ENCODE measurements at regions not wholly inside any gene's neighbourhood (a gene's known extent, or its start where the extent isn't known, plus 50 kb on each side); places are given as distances from the start of the nearest gene placed in this dataset.

DNA sequence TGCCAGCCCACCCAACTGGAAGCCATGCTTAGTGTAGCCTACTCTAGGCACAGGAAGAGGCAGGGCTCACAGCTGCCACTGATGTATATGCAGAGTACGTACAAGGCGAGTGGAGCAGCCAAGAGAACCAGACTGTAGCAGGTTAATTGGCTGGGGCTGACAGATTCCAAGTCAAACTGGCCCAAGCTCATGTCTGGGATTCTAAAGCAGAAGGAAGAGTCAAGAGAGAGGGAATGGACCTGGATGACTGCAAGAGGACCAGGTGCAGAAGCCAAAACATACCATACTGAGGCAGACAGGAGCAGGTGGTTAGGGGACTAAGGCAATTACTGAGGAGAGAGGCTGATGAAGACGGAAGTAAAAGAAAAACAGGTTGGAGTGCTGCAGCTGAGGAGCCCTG lies 51.3 kb upstream of the LRRN2 start:
- Histone ChIP-seq H3K4me2 (ENCODE audit: low read length) (no peak overlapping the region), H3K27me3 (ENCODE audit: control insufficient read depth, insufficient read depth, low read length) (peaks cover 60% of the 10 kb centered on the region), H3K36me3 (ENCODE audit: insufficient read depth, low read length) (no peaks in the 10 kb centered on the region), H3K4me1 (ENCODE audit: control insufficient read depth, insufficient read depth, low read length) (no peaks in the 10 kb centered on the region), H3K9me3 (replicated peaks; ENCODE audit: low read length) (no peaks in the 10 kb centered on the region), H3K4me3 (ENCODE audit: low read length) (no peak overlapping the region), H3K9ac (ENCODE audit: low read depth, low read length) (no peak overlapping the region)

DNA sequence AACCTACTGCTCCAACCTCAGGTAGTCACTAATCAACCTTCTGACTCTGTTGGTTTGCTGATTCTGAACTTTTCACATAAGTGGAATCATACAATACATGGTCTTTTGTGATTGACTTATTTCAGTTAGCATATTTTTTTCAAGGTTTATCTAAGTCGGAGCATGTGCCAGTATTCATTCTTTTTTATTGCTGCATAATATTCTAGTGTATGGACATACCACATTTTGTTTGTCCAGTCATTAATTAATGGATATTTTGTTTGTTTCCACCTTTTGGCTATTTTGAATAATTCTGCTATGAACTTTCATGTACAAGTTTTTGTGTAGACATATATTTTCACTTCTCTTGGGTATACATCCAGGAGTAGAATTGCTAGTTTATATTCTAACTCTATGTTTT lies 53.0 kb upstream of the LRRN2 start:
- H3K9ac ChIP-seq (ENCODE audit: low read depth, low read length): no peak overlapping the region
- no peak overlapping the region for H3K4me2 ChIP-seq (ENCODE audit: low read length)
- no peak overlapping the region for H3K4me3 ChIP-seq (ENCODE audit: low read length)
- no peaks in the 10 kb centered on the region for H3K36me3 ChIP-seq (ENCODE audit: insufficient read depth, low read length)
- no peaks in the 10 kb centered on the region for H3K4me1 ChIP-seq (ENCODE audit: control insufficient read depth, insufficient read depth, low read length)
- H3K27me3 ChIP-seq (ENCODE audit: control insufficient read depth, insufficient read depth, low read length): peaks cover 61% of the 10 kb centered on the region
- H3K9me3 ChIP-seq (replicated peaks; ENCODE audit: low read length): no peaks in the 10 kb centered on the region

DNA sequence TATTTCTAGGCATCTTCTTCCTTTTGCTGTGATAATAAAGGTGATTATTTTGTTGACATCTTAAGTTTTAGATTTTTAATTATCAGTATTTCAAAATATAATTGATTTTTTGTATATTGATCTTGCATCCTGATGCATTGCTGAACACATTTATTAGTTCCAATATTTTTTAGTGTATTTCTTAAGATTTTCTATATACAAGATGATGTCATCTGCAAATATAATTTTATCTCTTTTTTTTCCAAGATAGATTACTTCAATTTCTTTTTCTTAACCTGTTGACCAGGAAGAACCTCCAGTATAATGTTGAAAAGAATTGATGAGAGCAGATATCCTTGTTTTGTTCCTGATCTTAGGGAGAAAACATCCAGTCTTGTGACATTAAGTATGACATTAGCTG lies 54.8 kb upstream of the LRRN2 start:
- no peak overlapping the region for H3K4me2 ChIP-seq (ENCODE audit: low read length)
- no peaks in the 10 kb centered on the region for H3K36me3 ChIP-seq (ENCODE audit: insufficient read depth, low read length)
- H3K9me3 ChIP-seq (replicated peaks; ENCODE audit: low read length): no peaks in the 10 kb centered on the region
- no peaks in the 10 kb centered on the region for H3K4me1 ChIP-seq (ENCODE audit: control insufficient read depth, insufficient read depth, low read length)
- no peak overlapping the region for H3K9ac ChIP-seq (ENCODE audit: low read depth, low read length)
- peaks cover 56% of the 10 kb centered on the region for H3K27me3 ChIP-seq (ENCODE audit: control insufficient read depth, insufficient read depth, low read length)
- H3K4me3 ChIP-seq (ENCODE audit: low read length): no peak overlapping the region

DNA sequence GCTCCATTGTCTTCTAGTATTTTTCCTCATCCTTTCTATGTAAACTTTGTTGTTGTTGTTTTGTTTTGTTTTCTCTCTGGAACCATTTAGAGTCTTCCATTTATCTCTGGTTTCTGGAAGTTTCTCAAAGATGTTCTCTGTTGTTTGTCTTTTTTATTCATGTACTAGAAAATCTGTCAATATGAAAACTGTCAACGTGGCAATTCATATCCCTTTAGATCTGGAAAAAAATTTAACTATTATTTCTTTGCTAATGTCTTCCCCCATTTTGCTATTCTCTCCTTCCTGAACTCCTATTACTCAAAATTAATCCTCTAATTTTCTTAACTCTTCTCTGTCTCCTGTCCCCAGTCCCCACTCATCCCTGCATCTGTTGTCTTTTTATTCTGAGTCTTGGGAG lies 55.9 kb upstream of the LRRN2 start:
- no peaks in the 10 kb centered on the region for H3K4me1 ChIP-seq (ENCODE audit: control insufficient read depth, insufficient read depth, low read length)
- H3K9me3 ChIP-seq (replicated peaks; ENCODE audit: low read length): no peaks in the 10 kb centered on the region
- H3K9ac ChIP-seq (ENCODE audit: low read depth, low read length): no peak overlapping the region
- peaks cover 49% of the 10 kb centered on the region for H3K27me3 ChIP-seq (ENCODE audit: control insufficient read depth, insufficient read depth, low read length)
- H3K4me3 ChIP-seq (ENCODE audit: low read length): no peak overlapping the region
- H3K4me2 ChIP-seq (ENCODE audit: low read length): no peak overlapping the region
- H3K36me3 ChIP-seq (ENCODE audit: insufficient read depth, low read length): no peaks in the 10 kb centered on the region

DNA sequence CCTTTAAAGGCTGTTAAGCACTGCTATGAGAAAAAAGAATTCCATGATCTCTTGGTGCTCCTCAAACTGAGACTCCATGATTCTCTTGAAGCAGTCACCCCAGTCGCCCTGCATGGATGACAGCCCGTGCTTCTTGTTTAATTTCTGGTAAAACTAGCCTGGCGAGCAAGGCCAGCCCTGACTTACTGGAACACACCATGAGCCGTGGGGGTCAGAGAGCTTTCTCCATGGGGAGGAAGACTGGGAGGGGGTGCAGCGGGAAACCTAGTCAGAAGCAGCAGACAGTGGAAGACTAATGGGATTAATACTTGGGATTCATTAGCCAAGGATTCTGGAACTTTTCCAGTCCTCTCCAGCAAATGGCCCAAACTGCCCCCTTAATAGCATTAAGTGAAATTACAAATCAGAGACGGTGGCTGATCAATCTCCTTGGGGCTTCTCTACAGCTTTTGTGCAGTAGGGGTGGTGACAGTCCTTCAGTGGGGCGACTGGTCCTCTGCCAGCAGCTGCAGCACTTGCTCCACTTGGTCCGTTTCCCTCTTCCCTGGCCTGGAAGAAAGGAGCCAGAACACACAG lies 57.2 kb upstream of the LRRN2 start:
- H3K4me1 ChIP-seq (ENCODE audit: control insufficient read depth, insufficient read depth, low read length): no peaks in the 10 kb centered on the region
- no peak overlapping the region for H3K4me3 ChIP-seq (ENCODE audit: low read length)
- H3K27me3 ChIP-seq (ENCODE audit: control insufficient read depth, insufficient read depth, low read length): peaks cover 47% of the 10 kb centered on the region
- H3K9me3 ChIP-seq (replicated peaks; ENCODE audit: low read length): no peaks in the 10 kb centered on the region
- H3K36me3 ChIP-seq (ENCODE audit: insufficient read depth, low read length): no peaks in the 10 kb centered on the region
- H3K9ac ChIP-seq (ENCODE audit: low read depth, low read length): no peak overlapping the region
- no peak overlapping the region for H3K4me2 ChIP-seq (ENCODE audit: low read length)

DNA sequence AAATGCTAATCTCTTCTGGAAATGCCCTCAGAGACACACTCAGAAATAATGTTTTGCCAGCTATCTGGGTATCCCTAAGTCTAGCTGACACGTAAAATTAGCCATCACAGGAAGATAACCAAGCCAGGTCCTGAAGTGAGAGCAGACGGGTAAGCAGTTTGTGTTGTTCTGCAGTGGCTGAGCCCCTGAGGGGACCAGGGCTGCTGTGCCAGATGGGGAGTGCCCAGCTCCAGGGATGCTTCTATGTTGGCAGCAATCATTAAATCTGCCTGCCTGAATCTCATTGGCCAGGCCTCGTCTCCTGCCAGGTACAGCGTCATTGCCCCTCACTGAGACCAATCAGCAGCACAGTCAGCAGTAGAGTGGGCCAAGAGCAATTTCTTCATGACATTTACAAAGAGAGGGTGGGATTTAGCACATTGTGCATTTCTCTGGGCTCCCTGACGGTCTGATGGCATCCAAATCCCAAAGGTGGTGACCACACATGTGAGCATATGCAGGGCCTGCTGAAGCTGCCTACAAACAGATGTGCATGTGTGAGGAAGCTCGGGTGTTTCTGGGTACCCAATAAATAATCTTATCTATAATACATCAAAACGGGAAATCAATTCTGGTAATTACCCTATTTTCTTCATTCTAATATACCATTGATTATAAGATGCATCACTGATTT lies 58.7 kb upstream of the LRRN2 start:
- Histone ChIP-seq H3K27me3 (ENCODE audit: control insufficient read depth, insufficient read depth, low read length) (peaks cover 62% of the 10 kb centered on the region), H3K4me1 (ENCODE audit: control insufficient read depth, insufficient read depth, low read length) (no peaks in the 10 kb centered on the region), H3K9me3 (replicated peaks; ENCODE audit: low read length) (no peaks in the 10 kb centered on the region), H3K4me3 (ENCODE audit: low read length) (no peak overlapping the region), H3K4me2 (ENCODE audit: low read length) (no peak overlapping the region), H3K9ac (ENCODE audit: low read depth, low read length) (no peak overlapping the region), H3K36me3 (ENCODE audit: insufficient read depth, low read length) (no peaks in the 10 kb centered on the region)

DNA sequence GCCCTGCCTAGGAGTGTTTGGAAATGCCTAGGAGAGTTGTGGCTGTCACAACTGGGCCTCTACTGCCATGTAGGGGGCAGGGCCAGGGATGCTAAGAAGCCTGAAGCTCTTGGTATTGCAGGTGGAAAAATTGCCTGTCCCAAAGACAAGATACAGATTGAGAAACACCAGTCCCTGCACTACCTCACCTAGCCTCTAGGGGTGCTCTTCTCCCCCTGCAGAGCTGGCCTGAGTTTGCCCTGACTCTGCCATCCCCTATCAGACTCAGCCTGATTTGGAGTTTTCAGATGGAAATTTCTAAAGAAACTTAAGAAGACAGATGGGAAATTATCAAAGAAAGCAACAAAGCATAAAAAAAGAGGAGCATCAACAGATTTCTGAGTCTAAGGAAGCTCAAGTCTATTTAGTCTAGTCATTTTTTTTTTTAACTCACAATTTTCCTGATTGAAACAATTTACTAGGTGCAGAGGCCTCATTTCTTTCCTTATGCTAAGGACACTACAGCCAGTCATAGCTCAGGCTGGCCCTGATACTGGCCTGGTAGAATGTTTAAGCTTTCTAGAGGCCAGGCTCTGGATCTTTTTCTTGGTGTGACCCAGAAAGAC lies 61.4 kb upstream of the LRRN2 start:
- no peak overlapping the region for H3K9ac ChIP-seq (ENCODE audit: low read depth, low read length)
- H3K36me3 ChIP-seq (ENCODE audit: insufficient read depth, low read length): no peaks in the 10 kb centered on the region
- H3K4me1 ChIP-seq (ENCODE audit: control insufficient read depth, insufficient read depth, low read length): no peaks in the 10 kb centered on the region
- H3K4me2 ChIP-seq (ENCODE audit: low read length): no peak overlapping the region
- no peak overlapping the region for H3K4me3 ChIP-seq (ENCODE audit: low read length)
- H3K9me3 ChIP-seq (replicated peaks; ENCODE audit: low read length): no peaks in the 10 kb centered on the region
- H3K27me3 ChIP-seq (ENCODE audit: control insufficient read depth, insufficient read depth, low read length): peaks cover 60% of the 10 kb centered on the region

DNA sequence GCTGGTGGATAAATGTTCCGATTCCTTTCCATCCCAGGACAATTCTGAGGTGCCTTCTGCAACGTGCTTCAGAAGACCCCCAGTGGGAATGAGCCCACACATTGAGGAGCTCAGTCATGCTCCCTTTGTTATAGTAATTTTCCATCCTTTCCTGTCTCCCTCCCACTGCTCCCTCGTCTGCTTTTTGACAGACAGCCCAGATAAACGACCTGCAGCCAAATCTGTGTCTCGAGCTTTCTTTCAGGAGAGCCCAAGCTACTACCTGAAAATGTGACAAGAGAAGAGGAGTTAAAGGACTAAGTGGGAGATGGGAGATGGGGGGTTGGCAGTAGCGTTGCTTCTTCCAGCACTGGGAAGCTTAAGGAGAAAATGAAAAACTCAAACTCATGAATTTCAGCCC lies 65.9 kb upstream of the LRRN2 start:
- H3K9ac ChIP-seq (ENCODE audit: low read depth, low read length): no peak overlapping the region

DNA sequence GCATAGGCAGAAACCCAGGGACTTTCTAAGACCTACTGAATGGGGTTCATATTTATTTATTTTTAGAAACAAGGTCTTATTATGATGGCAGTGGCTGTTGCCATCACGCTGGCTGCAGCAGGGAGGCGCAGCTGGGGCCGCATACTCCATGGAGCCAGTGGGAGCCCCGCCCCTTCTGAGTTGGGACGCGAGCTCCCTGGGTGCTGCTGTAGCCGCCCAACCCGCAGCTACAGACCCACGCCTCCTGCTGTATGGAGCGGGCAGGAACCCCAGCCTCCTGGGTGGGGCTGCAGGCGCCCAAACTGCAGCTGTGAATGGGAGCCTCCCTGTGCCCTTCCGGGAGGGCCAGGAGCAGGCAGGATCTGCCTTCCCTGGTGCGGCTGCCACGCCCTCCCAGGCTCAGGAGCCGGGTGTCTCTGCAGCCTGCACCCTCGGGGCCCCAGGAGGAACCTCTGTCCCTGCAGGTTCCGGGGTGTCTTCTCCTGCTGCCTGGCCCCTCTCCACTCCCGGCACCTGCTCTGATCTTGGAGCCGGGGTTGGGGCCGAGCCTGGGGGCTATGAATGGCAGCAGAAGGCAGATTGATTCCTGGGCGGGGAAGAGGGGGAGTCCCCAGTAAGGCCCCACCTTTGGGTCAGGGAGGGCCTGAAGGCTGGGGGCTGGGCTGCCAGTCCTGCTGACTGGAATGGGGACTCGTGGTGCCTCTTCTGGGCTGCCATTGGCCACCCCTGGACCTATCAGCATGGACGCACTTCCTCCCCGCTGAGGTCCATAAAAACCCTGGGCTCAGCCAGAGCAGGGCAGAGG lies 66.5 kb upstream of the LRRN2 start:
- Histone ChIP-seq H3K9me3 (replicated peaks; ENCODE audit: low read length) (no peaks in the 10 kb centered on the region), H3K4me3 (ENCODE audit: low read length) (no peak overlapping the region), H3K4me2 (ENCODE audit: low read length) (no peak overlapping the region), H3K4me1 (ENCODE audit: control insufficient read depth, insufficient read depth, low read length) (no peaks in the 10 kb centered on the region), H3K36me3 (ENCODE audit: insufficient read depth, low read length) (no peaks in the 10 kb centered on the region), H3K9ac (ENCODE audit: low read depth, low read length) (no peak overlapping the region), H3K27me3 (ENCODE audit: control insufficient read depth, insufficient read depth, low read length) (peaks cover 59% of the 10 kb centered on the region)

More for the DNA sequence above, 65.9 kb upstream of the LRRN2 start:
- no peaks in the 10 kb centered on the region for H3K4me1 ChIP-seq (ENCODE audit: control insufficient read depth, insufficient read depth, low read length)
- no peak overlapping the region for H3K4me2 ChIP-seq (ENCODE audit: low read length)
- no peaks in the 10 kb centered on the region for H3K9me3 ChIP-seq (replicated peaks; ENCODE audit: low read length)
- H3K4me3 ChIP-seq (ENCODE audit: low read length): no peak overlapping the region
- no peaks in the 10 kb centered on the region for H3K36me3 ChIP-seq (ENCODE audit: insufficient read depth, low read length)
- peaks cover 58% of the 10 kb centered on the region for H3K27me3 ChIP-seq (ENCODE audit: control insufficient read depth, insufficient read depth, low read length)

DNA sequence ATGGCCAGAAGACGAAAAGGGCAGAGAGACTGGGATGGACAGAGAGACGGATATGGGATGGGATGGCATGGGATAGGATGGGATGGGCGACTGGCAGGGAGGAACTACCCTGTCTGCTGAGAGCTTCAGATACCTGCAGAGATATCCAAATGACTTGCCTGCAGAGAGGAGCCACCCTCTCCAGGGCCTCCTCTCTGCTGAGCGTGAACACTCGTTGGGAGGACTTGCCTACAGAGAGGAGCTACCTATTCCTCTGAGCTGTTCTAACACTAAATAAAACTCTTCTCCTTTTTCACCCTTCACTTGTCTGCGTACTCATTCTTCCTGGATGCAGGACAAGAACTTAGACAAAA lies 67.1 kb upstream of the LRRN2 start:
- H3K4me3 ChIP-seq (ENCODE audit: low read length): no peak overlapping the region
- H3K9ac ChIP-seq (ENCODE audit: low read depth, low read length): no peak overlapping the region
- no peaks in the 10 kb centered on the region for H3K36me3 ChIP-seq (ENCODE audit: insufficient read depth, low read length)
- peaks cover 56% of the 10 kb centered on the region for H3K27me3 ChIP-seq (ENCODE audit: control insufficient read depth, insufficient read depth, low read length)
- H3K9me3 ChIP-seq (replicated peaks; ENCODE audit: low read length): no peaks in the 10 kb centered on the region
- no peak overlapping the region for H3K4me2 ChIP-seq (ENCODE audit: low read length)
- no peaks in the 10 kb centered on the region for H3K4me1 ChIP-seq (ENCODE audit: control insufficient read depth, insufficient read depth, low read length)

DNA sequence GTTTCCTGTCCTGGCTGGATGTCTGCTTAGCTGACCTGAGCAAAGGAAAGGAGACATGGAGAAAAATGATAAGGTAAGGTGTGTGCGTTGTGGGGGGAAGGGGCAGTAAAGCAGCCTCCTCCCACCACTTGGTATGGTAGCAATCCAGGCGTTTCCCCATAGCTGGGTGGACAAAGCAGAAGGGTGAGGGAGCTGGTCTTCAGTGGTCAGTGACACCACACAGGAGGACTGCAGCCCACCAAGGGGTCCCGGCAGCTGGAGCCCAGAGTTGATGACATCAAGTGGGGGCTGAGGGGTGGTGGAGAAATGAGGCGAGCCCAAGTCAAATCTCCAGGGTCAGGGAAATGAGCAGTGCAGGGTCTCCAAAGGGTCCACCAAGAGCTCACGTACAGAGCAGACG lies 69.3 kb upstream of the LRRN2 start:
- Histone ChIP-seq H3K9me3 (replicated peaks; ENCODE audit: low read length) (no peaks in the 10 kb centered on the region), H3K36me3 (ENCODE audit: insufficient read depth, low read length) (no peaks in the 10 kb centered on the region), H3K4me3 (ENCODE audit: low read length) (no peak overlapping the region), H3K4me1 (ENCODE audit: control insufficient read depth, insufficient read depth, low read length) (no peaks in the 10 kb centered on the region), H3K4me2 (ENCODE audit: low read length) (no peak overlapping the region), H3K9ac (ENCODE audit: low read depth, low read length) (no peak overlapping the region), H3K27me3 (ENCODE audit: control insufficient read depth, insufficient read depth, low read length) (peaks cover 49% of the 10 kb centered on the region)
